ENCODE measurements at regions not wholly inside any gene's neighbourhood (a gene's known extent, or its start where the extent isn't known, plus 50 kb on each side); places are given as distances from the start of the nearest gene placed in this dataset.

DNA sequence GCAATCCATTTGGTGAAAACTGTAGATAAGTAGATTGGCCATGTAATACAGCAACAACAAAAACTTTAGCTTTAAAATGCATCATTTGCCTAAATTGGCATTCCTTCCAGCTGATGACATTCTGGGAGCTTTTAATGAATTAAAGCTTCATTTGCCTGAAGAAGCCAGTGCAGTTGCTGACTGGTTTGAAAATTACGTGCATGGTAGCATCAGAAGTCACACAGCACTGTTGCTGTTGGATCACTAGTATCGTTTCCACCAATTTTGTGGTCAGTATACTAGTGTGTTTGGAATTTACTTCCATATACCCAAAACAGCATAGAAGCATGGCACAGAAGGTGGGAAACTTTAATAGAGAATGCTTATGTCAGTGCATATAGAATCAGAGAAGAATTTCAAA lies 194.9 kb downstream of the ETV1 start:
- TF ChIP-seq, protein P1, sequence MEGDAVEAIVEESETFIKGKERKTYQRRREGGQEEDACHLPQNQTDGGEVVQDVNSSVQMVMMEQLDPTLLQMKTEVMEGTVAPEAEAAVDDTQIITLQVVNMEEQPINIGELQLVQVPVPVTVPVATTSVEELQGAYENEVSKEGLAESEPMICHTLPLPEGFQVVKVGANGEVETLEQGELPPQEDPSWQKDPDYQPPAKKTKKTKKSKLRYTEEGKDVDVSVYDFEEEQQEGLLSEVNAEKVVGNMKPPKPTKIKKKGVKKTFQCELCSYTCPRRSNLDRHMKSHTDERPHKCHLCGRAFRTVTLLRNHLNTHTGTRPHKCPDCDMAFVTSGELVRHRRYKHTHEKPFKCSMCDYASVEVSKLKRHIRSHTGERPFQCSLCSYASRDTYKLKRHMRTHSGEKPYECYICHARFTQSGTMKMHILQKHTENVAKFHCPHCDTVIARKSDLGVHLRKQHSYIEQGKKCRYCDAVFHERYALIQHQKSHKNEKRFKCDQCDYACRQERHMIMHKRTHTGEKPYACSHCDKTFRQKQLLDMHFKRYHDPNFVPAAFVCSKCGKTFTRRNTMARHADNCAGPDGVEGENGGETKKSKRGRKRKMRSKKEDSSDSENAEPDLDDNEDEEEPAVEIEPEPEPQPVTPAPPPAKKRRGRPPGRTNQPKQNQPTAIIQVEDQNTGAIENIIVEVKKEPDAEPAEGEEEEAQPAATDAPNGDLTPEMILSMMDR (IDR thresholded peaks at IDR 0.05) = no peak
- no peak for TF ChIP-seq POLR2A (IDR thresholded peaks at IDR 0.05)
